Body of pancreas (tissue), 4 donors: ENCODE measurements at regions not wholly inside any gene's neighbourhood (a gene's known extent, or its start where the extent isn't known, plus 50 kb on each side); places are given as distances from the start of the nearest gene placed in this dataset.

Experiments used
- ATAC-seq: fragments of 150-250 bp; one replicate; pipeline ENCODE4 v1.9.1; 2016
- DNase-seq, 4 donors: peaks; one replicate each; pipeline ENCODE4 v3.0.0-alpha.2; 2019
- H3K27ac ChIP-seq, 4 donors: fragments of 200-600 bp; sonication (generic); 1 replicate in 3 of 4; 2 replicates in 1 of 4; pipeline versions ENCODE4 v1.5.1 to v1.6.1; 2016 to 2019; ENCODE audit warnings: mild to moderate bottlenecking in 1 of 4, mixed read lengths in 1 of 4, moderate library complexity in 1 of 4
- H3K27me3 ChIP-seq, 2 donors: fragments of 200-600 bp; sonication (generic); one replicate each; pipeline ENCODE4 v1.6.0; 2016; ENCODE audit warnings: mild to moderate bottlenecking in 1 of 2
- H3K36me3 ChIP-seq, 2 donors: fragments of 200-600 bp; sonication (generic); replicated peaks in 1 of 2; 2 replicates each; pipeline ENCODE4 v1.5.1; 2016; ENCODE audit warnings: low read depth in 2 of 2; ENCODE audit not compliant: insufficient read depth in 1 of 2
- H3K4me1 ChIP-seq: fragments of 200-600 bp; sonication (generic); one replicate; pipeline ENCODE4 v1.6.0; 2016
- H3K4me3 ChIP-seq, 2 donors: fragments of 200-600 bp; sonication (generic); 1 replicate in 1 of 2; 2 replicates in 1 of 2; pipeline ENCODE4 v1.5.1; 2016 to 2019
- H3K9me3 ChIP-seq, 3 donors: fragments of 200-600 bp; sonication (generic); 1 replicate in 2 of 3; 2 replicates in 1 of 3; pipeline ENCODE4 v1.5.1; 2016
- POLR2A ChIP-seq, 3 donors: fragments of 450-650 bp; IDR thresholded peaks; one replicate each; pipeline ENCODE4 v1.6.1; 2016; ENCODE audit warnings: antibody characterized with exemption in 3 of 3, mild to moderate bottlenecking in 2 of 3
- WGBS, 2 donors: methylation state at CpG; one replicate each; pipeline ENCODE4 v1.1.5; 2017; 5-methylcytosine and 5-hydroxymethylcytosine counted together
- intact Hi-C: fragments of 100-400 bp; cut with DNase I; formaldehyde crosslinking; loops from one replicate; pipeline ENCODE4 v1.15.1; 2023
- TF ChIP-seq, protein P1 (sequence below), 7 experiments: fragments of 450-650 bp in 4 of 7; fragments of 200-600 bp in 3 of 7; sonication (generic) in 3 of 7; IDR thresholded peaks; one replicate each; pipeline ENCODE4 v1.5.1; 2016 to 2019; ENCODE audit warnings: antibody characterized with exemption in 7 of 7

DNA sequence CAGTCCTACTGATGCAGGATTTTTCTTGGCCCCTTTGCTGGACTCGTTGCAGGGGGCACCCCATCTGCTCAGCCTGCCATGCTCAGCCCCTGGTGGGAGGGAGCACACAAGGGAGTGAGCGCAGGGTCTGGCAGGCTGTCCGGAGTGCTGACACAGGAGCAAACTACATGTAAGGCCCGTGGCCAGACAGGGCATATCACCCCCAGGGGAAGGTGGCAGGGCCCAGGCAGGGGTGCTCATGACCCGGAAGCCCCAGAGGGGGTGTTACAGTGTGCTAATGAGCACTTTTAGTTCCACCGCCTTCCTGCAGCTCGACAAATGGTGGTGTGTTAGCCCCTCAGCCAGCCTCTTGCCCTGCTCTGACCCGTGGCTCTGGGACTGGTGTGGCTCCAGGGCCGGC lies 645.6 kb upstream of the TMEM132C start:
- 51 to 69% methylated on average over 3 to 9 of the region's 9 CpGs for WGBS, 2 donors
- no peak overlapping the region for H3K4me3 ChIP-seq
- no peaks in the 10 kb centered on the region for H3K4me1 ChIP-seq
- H3K27ac ChIP-seq, result no peak overlapping the region
- no peaks in the 10 kb centered on the region for H3K9me3 ChIP-seq
- H3K27me3 ChIP-seq, result no peaks in the 10 kb centered on the region
- intact Hi-C loops, result no loop called here
- no peak for TF ChIP-seq POLR2A (IDR thresholded peaks at IDR 0.05)
- TF ChIP-seq, protein P1, sequence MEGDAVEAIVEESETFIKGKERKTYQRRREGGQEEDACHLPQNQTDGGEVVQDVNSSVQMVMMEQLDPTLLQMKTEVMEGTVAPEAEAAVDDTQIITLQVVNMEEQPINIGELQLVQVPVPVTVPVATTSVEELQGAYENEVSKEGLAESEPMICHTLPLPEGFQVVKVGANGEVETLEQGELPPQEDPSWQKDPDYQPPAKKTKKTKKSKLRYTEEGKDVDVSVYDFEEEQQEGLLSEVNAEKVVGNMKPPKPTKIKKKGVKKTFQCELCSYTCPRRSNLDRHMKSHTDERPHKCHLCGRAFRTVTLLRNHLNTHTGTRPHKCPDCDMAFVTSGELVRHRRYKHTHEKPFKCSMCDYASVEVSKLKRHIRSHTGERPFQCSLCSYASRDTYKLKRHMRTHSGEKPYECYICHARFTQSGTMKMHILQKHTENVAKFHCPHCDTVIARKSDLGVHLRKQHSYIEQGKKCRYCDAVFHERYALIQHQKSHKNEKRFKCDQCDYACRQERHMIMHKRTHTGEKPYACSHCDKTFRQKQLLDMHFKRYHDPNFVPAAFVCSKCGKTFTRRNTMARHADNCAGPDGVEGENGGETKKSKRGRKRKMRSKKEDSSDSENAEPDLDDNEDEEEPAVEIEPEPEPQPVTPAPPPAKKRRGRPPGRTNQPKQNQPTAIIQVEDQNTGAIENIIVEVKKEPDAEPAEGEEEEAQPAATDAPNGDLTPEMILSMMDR (IDR thresholded peaks at IDR 0.05), result no peak
- DNase-seq, result no peak
- H3K36me3 ChIP-seq, result no peaks in the 10 kb centered on the region
- no peak for ATAC-seq

DNA sequence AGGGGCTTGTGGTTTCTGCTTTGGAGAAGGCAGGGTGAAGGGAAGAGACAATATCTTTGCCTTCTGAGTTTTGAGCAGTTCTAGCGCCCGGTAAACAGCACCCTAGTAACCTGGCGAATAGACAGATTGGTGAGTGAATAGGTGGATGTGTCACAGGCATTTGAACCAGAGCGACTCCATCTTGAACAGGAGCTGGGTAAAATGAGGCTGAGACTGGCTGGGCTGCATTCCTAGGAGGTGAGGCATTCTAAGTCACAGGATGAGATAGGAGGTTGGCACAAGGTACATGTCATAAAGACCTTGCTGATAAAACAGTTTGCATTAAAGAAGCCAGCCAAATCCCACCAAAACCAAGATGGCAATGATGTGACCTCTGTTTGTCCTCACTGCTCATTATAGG lies 643.6 kb upstream of the TMEM132C start:
- no peaks in the 10 kb centered on the region for H3K4me1 ChIP-seq
- H3K36me3 ChIP-seq, result no peaks in the 10 kb centered on the region
- intact Hi-C loops, result no loop called here
- no peaks in the 10 kb centered on the region for H3K9me3 ChIP-seq
- 75 to 77% methylated on average over 4 of the region's 4 CpGs for WGBS, 2 donors
- H3K27me3 ChIP-seq, result no peaks in the 10 kb centered on the region
- no peak overlapping the region for H3K27ac ChIP-seq
- no peak overlapping the region for H3K4me3 ChIP-seq
- ATAC-seq (no peak), DNase-seq (no peak)
- TF ChIP-seq, protein P1 (IDR thresholded peaks at IDR 0.05), result no peak
- TF ChIP-seq POLR2A (IDR thresholded peaks at IDR 0.05), result no peak

DNA sequence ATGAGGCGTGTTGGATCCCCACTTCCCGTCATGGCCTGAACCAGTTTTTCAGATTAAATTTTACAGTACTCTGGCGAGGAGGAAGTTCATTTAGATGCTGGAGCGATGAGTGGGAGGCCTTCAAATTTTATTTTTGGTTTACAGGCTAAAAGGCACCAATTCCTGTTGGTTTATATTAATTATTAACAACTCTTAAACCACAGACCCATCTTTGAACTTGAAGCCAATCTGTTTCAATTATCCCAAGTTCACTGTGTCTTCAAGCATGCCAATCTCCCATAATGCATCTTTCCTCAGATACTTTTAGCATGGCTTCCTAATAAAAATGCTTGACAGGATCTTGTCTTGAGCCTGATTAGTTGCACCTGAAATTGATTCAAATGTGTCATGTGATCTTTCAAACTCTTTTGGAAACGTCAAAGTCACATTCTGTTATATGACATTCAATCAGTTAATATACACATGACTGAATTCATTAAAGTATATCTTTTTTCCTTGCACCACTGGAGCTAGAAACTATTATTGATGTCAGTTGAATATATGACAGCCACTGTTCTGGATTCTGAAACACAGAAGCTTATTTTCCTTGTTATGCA lies 641.7 kb upstream of the TMEM132C start:
- DNase-seq, result no peak
- ATAC-seq, result no peak
- TF ChIP-seq, protein P1 (IDR thresholded peaks at IDR 0.05), result no peak
- no peak for TF ChIP-seq POLR2A (IDR thresholded peaks at IDR 0.05)
- Histone ChIP-seq H3K36me3 (no peaks in the 10 kb centered on the region), H3K27me3 (no peaks in the 10 kb centered on the region), H3K4me1 (no peaks in the 10 kb centered on the region), H3K9me3 (no peaks in the 10 kb centered on the region), H3K27ac (no peak overlapping the region), H3K4me3 (no peak overlapping the region)
- intact Hi-C loops, result no loop called here
- 66 to 74% methylated on average over 5 of the region's 5 CpGs for WGBS, 2 donors

- no peaks in the 10 kb centered on the region for H3K27me3 ChIP-seq
- no peak overlapping the region for H3K27ac ChIP-seq
- WGBS, 2 donors, result 70 to 72% methylated on average over 3 of the region's 3 CpGs
- H3K4me1 ChIP-seq, result no peaks in the 10 kb centered on the region
- DNase-seq (no peak), ATAC-seq (no peak)
- H3K4me3 ChIP-seq, result no peak overlapping the region
- TF ChIP-seq, protein P1 (IDR thresholded peaks at IDR 0.05), result no peak
- no peak for TF ChIP-seq POLR2A (IDR thresholded peaks at IDR 0.05)
- H3K9me3 ChIP-seq, result no peaks in the 10 kb centered on the region
- H3K36me3 ChIP-seq, result no peaks in the 10 kb centered on the region
- intact Hi-C loops, result no loop called here
These were observed 638.3 kb upstream of the TMEM132C start for GRCh38 chr12:127628645-127629044.

GRCh38 chr12:127629066-127629820 lies 637.7 kb upstream of the TMEM132C start:
- Histone ChIP-seq H3K27me3 (no peaks in the 10 kb centered on the region), H3K36me3 (no peaks in the 10 kb centered on the region), H3K9me3 (no peaks in the 10 kb centered on the region), H3K27ac (no peak overlapping the region), H3K4me1 (no peaks in the 10 kb centered on the region), H3K4me3 (no peak overlapping the region)
- 48 to 57% methylated on average over 10 of the region's 10 CpGs for WGBS, 2 donors
- DNase-seq, result no peak
- no peak for TF ChIP-seq POLR2A (IDR thresholded peaks at IDR 0.05)
- TF ChIP-seq, protein P1 (IDR thresholded peaks at IDR 0.05), result no peak
- intact Hi-C loops, result no loop called here
- no peak for ATAC-seq
